Prostate gland (tissue), 2 donors: ENCODE measurements at regions not wholly inside any gene's neighbourhood (a gene's known extent, or its start where the extent isn't known, plus 50 kb on each side); places are given as distances from the start of the nearest gene placed in this dataset.

ENCODE experiments used
- DNase-seq: peaks from one replicate; pipeline ENCODE4 v3.0.0-alpha.2; 2019; ENCODE audit warnings: low spot score
- H3K27ac ChIP-seq, 2 donors: fragments of 200-600 bp; sonication (generic); 2 replicates each; pipeline ENCODE4 v1.5.1; 2017 to 2019
- H3K27me3 ChIP-seq: fragments of 200-600 bp; sonication (generic); replicated peaks from 2 replicates; pipeline ENCODE4 v1.5.1; 2019; ENCODE audit not compliant: insufficient read depth
- H3K36me3 ChIP-seq, 2 donors: fragments of 200-600 bp; sonication (generic); 1 replicate in 1 of 2; 2 replicates in 1 of 2; pipeline versions ENCODE4 v1.5.1 to v1.8.1; 2017 to 2019
- H3K4me1 ChIP-seq: fragments of 200-600 bp; sonication (generic); replicated peaks from 2 replicates; pipeline ENCODE4 v1.5.1; 2019
- H3K4me3 ChIP-seq, 2 donors: fragments of 200-600 bp; sonication (generic); 2 replicates each; pipeline ENCODE4 v1.5.1; 2017 to 2019
- H3K9me3 ChIP-seq: fragments of 200-600 bp; sonication (generic); 2 replicates; pipeline ENCODE4 v1.5.1; 2017
- POLR2A ChIP-seq: fragments of 450-650 bp; IDR thresholded peaks from one replicate; pipeline ENCODE4 v1.6.1; 2016; ENCODE audit warnings: antibody characterized with exemption, mild to moderate bottlenecking
- POLR2AphosphoS5 ChIP-seq: sonication (generic); formaldehyde crosslinking; IDR thresholded peaks from one replicate; pipeline ENCODE4 v1.6.1; 2017; ENCODE audit warnings: antibody characterized with exemption
- WGBS: methylation state at CpG from one replicate; pipeline ENCODE4 v1.1.5; 2018; 5-methylcytosine and 5-hydroxymethylcytosine counted together
- intact Hi-C: fragments of 100-400 bp; cut with DNase I; formaldehyde crosslinking; loops from one replicate; pipeline ENCODE4 v1.14.2; 2022
- TF ChIP-seq, protein P1 (sequence below), 4 experiments: fragments of 200-600 bp in 2 of 4; fragments of 450-650 bp in 2 of 4; sonication (generic) in 2 of 4; IDR thresholded peaks; 1 replicate in 3 of 4; 2 replicates in 1 of 4; pipeline ENCODE4 v1.5.1; 2016 to 2019; ENCODE audit warnings: antibody characterized with exemption in 4 of 4, mild to moderate bottlenecking in 2 of 4, moderate library complexity in 2 of 4

- intact Hi-C loops = no loop called here
- no peaks in the 10 kb centered on the region for H3K36me3 ChIP-seq
- no peak overlapping the region for H3K27ac ChIP-seq
- TF ChIP-seq, protein P1, sequence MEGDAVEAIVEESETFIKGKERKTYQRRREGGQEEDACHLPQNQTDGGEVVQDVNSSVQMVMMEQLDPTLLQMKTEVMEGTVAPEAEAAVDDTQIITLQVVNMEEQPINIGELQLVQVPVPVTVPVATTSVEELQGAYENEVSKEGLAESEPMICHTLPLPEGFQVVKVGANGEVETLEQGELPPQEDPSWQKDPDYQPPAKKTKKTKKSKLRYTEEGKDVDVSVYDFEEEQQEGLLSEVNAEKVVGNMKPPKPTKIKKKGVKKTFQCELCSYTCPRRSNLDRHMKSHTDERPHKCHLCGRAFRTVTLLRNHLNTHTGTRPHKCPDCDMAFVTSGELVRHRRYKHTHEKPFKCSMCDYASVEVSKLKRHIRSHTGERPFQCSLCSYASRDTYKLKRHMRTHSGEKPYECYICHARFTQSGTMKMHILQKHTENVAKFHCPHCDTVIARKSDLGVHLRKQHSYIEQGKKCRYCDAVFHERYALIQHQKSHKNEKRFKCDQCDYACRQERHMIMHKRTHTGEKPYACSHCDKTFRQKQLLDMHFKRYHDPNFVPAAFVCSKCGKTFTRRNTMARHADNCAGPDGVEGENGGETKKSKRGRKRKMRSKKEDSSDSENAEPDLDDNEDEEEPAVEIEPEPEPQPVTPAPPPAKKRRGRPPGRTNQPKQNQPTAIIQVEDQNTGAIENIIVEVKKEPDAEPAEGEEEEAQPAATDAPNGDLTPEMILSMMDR (IDR thresholded peaks at IDR 0.05) = no peak
- TF ChIP-seq POLR2A (no peak), POLR2AphosphoS5 (no peak)
- H3K4me1 ChIP-seq = no peaks in the 10 kb centered on the region
- no peak for DNase-seq
- 79% methylated on average over 25 of the region's 31 CpGs for WGBS
- no peak overlapping the region for H3K4me3 ChIP-seq
- H3K27me3 ChIP-seq = peaks cover 18% of the 10 kb centered on the region
- H3K9me3 ChIP-seq = no peaks in the 10 kb centered on the region
Measured at GRCh38 chr1:2948751-2949680, 72.3 kb upstream of the ACTRT2 start.

DNA sequence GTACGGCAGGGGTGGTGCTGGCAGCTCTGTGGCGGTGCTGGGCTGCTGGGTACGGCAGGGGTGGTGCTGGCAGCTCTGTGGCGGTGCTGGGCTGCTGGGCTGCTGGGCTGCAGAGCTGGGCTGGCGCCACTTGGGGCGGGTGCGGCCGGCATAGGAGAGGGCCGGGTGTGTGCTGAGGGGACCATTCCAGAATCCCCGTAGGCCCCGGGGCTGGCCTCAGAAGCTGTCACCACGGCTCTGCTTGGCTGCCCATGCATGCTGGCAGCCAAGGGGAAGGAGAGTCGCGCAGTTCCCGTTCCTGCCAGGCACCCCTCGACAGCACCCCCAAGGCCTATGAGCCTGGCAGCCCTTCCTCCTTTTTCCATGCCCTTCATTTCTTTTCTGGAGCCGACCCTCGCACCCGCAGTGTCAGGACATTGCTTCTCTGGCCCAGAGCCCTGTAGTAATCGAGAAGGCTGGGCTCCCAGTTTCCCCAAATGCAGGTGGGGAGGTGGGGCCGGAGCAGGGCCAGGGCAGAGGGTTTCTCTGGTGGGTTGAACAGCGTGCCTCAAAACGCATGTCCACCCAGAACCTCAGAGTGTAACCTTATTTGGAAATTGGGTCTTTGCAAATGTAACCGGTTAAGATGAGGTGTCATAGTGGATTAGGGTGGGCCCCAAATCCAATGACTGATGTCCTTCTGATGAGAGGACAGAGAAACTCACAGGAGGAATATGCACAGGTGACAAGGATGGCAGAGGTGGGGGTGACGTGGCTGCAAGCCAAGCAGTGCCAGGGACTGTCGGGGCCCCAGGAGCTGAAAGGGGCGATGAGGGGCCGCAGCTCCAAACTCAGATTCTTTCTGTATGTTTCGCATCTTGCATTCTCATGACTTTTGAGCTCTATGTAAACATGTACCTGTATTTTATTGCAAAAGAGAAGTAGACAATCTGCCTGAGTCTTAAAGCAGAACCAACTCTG lies 71.0 kb upstream of the ACTRT2 start:
- no peak overlapping the region for H3K4me3 ChIP-seq
- intact Hi-C loops = no loop called here
- H3K36me3 ChIP-seq = no peaks in the 10 kb centered on the region
- TF ChIP-seq, protein P1 (IDR thresholded peaks at IDR 0.05) = no peak
- no peak for TF ChIP-seq POLR2A
- H3K27ac ChIP-seq = no peak overlapping the region
- 71% methylated on average over 26 of the region's 29 CpGs for WGBS
- no peaks in the 10 kb centered on the region for H3K4me1 ChIP-seq
- DNase-seq = no peak
- peaks cover 18% of the 10 kb centered on the region for H3K27me3 ChIP-seq
- H3K9me3 ChIP-seq = no peaks in the 10 kb centered on the region

DNA sequence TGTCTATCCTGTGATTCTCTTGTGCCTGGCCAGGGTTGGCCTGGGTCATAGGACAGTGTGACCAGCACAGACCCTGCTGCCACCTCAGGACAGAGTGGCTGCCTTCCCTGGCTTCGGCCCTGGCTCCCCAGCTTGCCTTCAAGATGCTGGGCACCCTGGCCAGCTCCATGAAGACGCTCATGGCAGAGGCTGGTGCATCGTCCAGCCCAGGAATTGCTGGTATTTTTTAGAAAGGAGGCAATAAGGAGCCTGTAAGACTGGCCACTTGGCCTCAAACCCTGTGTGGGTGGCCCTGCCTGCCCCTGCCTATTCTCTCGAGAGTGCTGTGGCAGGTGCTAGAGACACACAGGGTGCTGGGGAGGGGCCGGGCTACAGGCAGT lies 70.4 kb upstream of the ACTRT2 start:
- Histone ChIP-seq H3K36me3 (no peaks in the 10 kb centered on the region), H3K9me3 (no peaks in the 10 kb centered on the region), H3K4me1 (no peaks in the 10 kb centered on the region), H3K27ac (no peak overlapping the region), H3K27me3 (peaks cover 13% of the 10 kb centered on the region), H3K4me3 (no peak overlapping the region)
- no peak for DNase-seq
- TF ChIP-seq, protein P1 (IDR thresholded peaks at IDR 0.05) = no peak
- no peak for TF ChIP-seq POLR2A
- TF ChIP-seq POLR2AphosphoS5 = no peak
- intact Hi-C loops = no loop called here
- 71% methylated on average over 5 of the region's 5 CpGs for WGBS

GRCh38 chr1:2951856-2952255 lies 69.4 kb upstream of the ACTRT2 start:
- no peak for TF ChIP-seq POLR2A
- TF ChIP-seq, protein P1 (IDR thresholded peaks at IDR 0.05) = no peak
- no peak for TF ChIP-seq POLR2AphosphoS5
- Histone ChIP-seq H3K36me3 (no peaks in the 10 kb centered on the region), H3K4me1 (no peaks in the 10 kb centered on the region), H3K27me3 (peaks cover 11% of the 10 kb centered on the region), H3K9me3 (no peaks in the 10 kb centered on the region), H3K4me3 (no peak overlapping the region), H3K27ac (no peak overlapping the region)
- intact Hi-C loops = no loop called here
- WGBS = 36% methylated on average over 14 of the region's 14 CpGs
- no peak for DNase-seq
